ENCODE measurements at regions not wholly inside any gene's neighbourhood (a gene's known extent, or its start where the extent isn't known, plus 50 kb on each side); places are given as distances from the start of the nearest gene placed in this dataset.
"Not testable (repeated sequence)": the region's sequence is repeated elsewhere in the genome, so short reads cannot be mapped to it uniquely, and the experiment has no call there.

DNA sequence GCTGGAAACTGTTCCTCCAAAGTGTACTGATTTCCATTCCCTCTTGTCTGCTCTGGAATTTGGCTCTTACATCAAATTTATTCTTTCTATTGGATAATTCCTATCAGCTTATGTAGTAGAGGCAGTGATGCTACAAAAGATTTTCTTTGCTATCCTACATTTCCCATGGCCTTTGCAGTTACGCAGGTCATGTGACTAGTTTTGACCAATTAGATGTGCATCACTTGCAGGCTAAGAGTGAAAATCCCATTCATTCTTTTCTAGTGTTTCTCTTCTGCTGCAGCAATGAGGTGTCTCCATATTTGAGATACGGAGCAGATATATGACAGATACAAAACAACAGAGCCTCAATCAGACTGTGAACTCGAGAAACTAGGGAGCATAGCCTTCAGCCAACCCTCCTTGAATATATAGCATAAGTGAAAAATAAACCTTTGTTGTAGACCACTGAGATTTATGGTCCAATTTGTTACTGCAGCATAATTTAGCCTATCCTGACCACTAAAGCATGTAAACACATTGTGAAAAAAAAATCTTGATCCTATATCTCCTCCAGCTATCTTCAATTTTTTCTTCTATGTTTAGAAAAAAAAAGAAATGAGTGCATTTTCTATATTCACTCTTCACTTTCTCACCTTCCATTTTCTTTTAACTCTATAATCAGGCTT is 102.0 kb downstream of the HNMT start:
- DNase-seq (no peak), ATAC-seq (replicated peaks) (no peak)
- H3K4me3 Mint-ChIP-seq, result no peak overlapping the region
- H3K27me3 Mint-ChIP-seq, result no peaks in the 10 kb centered on the region
- H3K36me3 Mint-ChIP-seq (ENCODE audit: insufficient read depth), result no peaks in the 10 kb centered on the region
- no peak overlapping the region for H3K27ac Mint-ChIP-seq
- H3K4me1 Mint-ChIP-seq (ENCODE audit: low read depth in 2 of 2), result no peaks in the 10 kb centered on the region
- H3K9me3 Mint-ChIP-seq, result peaks cover 0 to 3% of the 10 kb centered on the region in 2 donors

DNA sequence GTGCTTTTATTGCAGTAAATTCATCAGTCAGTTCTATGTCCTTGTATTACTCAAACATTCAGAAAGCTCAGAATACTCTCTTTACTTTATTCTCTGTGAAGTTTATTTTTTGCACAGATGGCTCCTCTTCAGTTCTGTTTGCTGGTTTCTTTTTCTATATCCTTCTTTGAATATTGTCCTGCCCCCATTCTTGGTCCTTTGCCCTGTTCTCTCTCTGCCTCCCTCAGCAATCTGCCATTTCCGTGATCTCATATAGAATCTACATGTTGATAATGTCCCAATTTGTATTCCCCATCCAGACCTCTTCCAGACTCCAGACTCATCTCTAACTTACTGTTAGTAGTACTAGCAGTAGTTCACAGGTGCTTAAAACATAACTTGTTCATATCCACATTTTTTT is 102.6 kb downstream of the HNMT start:
- peaks cover 0 to 3% of the 10 kb centered on the region in 2 donors for H3K9me3 Mint-ChIP-seq
- DNase-seq, result no peak
- H3K27me3 Mint-ChIP-seq, result no peaks in the 10 kb centered on the region
- no peak overlapping the region for H3K27ac Mint-ChIP-seq
- H3K4me1 Mint-ChIP-seq (ENCODE audit: low read depth in 2 of 2), result no peaks in the 10 kb centered on the region
- no peak for ATAC-seq (replicated peaks)
- H3K4me3 Mint-ChIP-seq, result no peak overlapping the region
- no peaks in the 10 kb centered on the region for H3K36me3 Mint-ChIP-seq (ENCODE audit: insufficient read depth)

DNA sequence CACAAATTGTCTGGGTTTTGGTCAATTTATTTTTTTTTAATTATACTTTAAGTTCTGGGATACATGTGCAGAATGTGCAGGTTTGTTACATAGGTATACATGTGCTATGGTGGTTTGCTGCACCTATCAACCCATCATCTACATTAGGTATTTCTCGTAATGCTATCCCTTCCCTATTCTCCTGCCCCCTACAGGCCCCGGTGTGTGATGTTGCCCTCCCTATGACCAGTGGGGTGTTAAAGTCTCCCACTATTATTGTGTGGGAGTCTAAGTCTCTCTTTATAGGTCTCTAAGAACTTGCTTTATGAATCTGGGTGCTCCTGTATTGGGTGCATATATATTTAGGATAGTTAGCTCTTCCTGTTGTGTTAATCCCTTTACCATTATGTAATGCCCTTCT is 104.4 kb downstream of the HNMT start:
- DNase-seq; H3K4me1 Mint-ChIP-seq (ENCODE audit: low read depth in 2 of 2); H3K9me3 Mint-ChIP-seq; ATAC-seq (replicated peaks); H3K27ac Mint-ChIP-seq; H3K27me3 Mint-ChIP-seq; H3K4me3 Mint-ChIP-seq; H3K36me3 Mint-ChIP-seq (ENCODE audit: insufficient read depth): not testable (repeated sequence)

DNA sequence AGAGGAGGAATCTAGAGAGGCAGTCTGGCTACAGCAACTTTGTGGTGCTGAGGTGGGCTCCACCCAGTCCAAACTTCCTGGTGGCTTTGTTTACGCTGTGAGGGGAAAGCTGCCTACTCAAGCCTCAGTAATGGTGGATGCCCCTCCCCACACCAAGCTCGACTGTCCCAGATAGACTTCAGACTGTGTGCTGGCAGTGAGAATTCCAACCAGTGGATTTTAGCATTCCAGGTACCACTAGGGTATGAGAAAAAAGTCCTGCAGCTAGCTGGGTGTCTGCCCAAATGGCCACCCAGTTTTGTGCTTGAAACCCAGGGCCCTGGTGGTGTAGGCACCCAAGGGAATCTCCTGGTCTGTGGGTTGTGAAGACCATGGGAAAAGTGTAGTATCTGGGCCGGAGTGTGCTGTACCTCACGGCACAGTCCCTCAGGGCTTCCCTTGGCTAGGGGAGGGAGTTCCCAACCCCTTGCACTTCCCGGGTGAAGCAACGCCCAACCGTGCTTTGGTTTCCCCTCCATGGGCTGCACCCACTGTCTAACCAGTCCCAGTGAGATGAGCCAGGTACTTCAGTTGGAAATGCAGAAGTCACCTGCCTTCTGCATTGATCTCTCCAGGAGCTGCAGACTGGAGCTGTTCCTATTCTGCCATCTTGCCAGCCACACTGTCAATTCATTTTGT is 106.9 kb downstream of the HNMT start:
- not testable (repeated sequence) for H3K36me3 Mint-ChIP-seq (ENCODE audit: insufficient read depth); H3K4me3 Mint-ChIP-seq; H3K4me1 Mint-ChIP-seq (ENCODE audit: low read depth in 2 of 2); H3K27me3 Mint-ChIP-seq; ATAC-seq (replicated peaks); DNase-seq; H3K9me3 Mint-ChIP-seq; H3K27ac Mint-ChIP-seq

DNA sequence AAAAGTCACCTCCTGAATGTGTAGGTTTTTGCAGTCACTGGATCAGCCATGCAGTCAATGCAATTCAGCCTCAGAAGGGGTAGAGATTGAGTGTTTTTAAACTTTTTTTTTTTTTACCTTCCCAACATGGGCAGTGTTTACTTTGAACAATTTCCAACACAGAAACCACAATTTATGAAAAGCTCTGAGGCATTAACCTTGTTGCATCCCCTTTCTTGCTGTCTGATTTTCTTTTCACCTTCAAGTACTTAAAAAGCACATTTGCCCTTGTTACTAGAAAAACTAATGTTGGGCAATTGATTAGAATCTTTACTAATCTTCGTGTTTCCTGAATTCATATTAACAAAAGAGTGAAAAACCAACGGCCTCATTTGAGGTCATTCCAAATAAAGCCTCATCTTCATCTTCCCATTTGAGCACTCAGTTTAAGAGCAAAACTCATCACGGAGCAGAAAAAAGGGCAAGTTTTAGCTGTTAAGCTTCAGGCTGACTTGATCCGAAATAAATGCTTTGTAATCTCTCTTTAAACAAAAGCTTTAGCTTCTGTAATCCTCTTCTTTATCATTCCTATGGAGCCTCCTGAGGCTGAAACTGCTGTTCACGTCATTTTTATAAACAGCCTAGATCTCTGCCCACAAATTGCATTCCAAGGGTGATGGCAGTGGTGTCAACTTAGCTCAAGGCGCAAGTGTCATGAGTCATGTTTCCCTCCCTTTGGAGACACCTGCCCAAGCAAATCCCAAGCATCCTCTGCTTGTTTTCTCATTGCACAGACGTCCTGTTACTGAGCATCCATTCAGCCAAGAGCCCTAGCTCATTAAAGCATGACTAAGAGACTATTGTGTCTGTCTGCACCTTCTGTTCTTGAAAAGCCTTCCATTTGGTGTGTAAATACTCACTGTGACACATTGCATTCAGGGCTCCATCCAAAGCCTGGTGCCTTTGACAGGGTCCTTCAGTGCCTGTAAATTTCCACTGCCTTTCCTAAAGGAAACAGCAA is 107.7 kb downstream of the HNMT start:
- no peaks in the 10 kb centered on the region for H3K36me3 Mint-ChIP-seq (ENCODE audit: insufficient read depth)
- H3K9me3 Mint-ChIP-seq, result peaks cover 6 to 7% of the 10 kb centered on the region in 2 donors
- H3K4me3 Mint-ChIP-seq, result no peak overlapping the region
- DNase-seq (no peak), ATAC-seq (replicated peaks) (no peak)
- no peak overlapping the region for H3K27ac Mint-ChIP-seq
- H3K4me1 Mint-ChIP-seq (ENCODE audit: low read depth in 2 of 2), result no peaks in the 10 kb centered on the region
- no peaks in the 10 kb centered on the region for H3K27me3 Mint-ChIP-seq

DNA sequence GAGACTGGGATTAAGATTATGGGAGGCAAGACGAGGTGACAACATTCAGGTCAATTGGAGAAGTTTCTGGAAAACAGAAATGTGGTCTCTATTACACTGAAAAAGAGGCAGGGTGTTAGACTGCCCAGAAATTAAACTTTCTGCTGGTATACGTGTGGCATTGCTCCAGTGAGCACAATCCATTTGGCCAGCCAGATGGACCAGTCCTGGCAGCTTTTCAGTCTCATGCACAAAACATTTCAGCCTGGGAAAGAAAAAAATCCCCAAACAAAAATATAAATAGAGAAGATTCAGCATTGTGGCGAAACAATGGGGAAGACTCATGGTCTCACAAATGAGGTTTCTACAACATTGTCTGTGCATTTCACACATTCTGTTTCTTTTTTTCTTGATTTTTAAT is 113.9 kb downstream of the HNMT start:
- Mint-ChIP-seq H3K4me1 (ENCODE audit: low read depth in 2 of 2) (no peaks in the 10 kb centered on the region), H3K36me3 (ENCODE audit: insufficient read depth) (no peaks in the 10 kb centered on the region), H3K9me3 (peaks cover 2 to 7% of the 10 kb centered on the region in 2 donors), H3K27me3 (no peaks in the 10 kb centered on the region), H3K27ac (no peak overlapping the region), H3K4me3 (no peak overlapping the region)
- DNase-seq (no peak), ATAC-seq (replicated peaks) (no peak)

DNA sequence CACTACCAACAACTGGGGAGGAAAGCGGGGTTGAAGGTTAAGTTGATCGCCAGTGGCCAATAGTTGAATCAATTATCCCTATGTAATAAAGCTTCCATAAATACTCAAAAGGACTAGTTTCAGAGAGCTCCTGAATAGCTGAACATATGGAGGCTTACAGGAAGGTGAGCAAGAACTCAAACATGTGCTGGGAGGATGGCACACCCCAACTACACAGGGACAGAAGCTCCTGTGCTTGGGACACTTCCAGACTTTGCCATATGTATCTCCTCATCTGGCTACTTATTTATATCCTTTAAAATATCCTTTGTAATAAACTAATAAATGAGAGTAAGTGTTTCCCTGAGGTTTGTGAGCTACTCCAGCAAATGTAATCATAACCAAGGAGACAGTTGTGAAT is 115.7 kb downstream of the HNMT start:
- no peak overlapping the region for H3K27ac Mint-ChIP-seq
- no peaks in the 10 kb centered on the region for H3K4me1 Mint-ChIP-seq (ENCODE audit: low read depth in 2 of 2)
- ATAC-seq (replicated peaks) (no peak), DNase-seq (no peak)
- no peak overlapping the region for H3K4me3 Mint-ChIP-seq
- no peaks in the 10 kb centered on the region for H3K27me3 Mint-ChIP-seq
- peaks cover 2 to 7% of the 10 kb centered on the region in 2 donors for H3K9me3 Mint-ChIP-seq
- H3K36me3 Mint-ChIP-seq (ENCODE audit: insufficient read depth), result no peaks in the 10 kb centered on the region

DNA sequence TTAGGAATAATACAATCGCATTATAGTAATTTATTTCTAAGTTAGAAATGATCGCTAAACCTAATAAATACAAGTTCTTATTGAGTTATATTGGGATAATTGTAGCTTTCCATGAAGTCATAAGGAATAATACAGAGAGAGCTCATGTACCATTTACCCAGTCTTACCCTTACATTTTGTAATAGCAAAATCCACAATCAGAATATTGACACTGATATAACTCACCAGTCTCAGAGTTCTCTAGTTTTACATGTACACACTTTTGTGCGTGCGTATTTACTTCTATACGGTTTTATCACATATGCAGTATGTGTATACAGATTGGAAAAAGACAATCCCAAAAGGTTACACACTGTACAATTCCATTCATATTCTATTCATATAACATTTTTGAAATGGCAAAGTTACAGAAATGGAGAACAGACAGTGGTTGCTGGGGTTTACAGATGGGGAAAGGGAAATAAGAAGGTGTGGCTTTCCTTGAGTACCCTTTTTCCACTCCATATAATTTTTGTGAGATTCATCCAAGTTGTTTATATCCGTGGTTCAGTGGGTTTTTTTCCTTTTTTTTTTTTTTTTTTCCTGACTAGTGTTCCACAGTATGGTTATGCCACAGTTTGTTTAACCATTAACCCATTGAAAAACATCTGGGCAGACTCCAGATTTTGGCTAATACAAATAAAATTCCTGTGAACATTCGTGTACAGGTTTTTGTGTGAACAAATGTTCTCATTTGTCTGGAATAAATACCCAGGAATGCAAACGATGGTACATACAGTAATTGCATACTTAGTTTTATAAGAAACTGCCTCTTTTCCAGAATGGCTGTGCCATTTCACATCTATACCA is 117.2 kb downstream of the HNMT start:
- Mint-ChIP-seq H3K27me3 (no peaks in the 10 kb centered on the region), H3K4me1 (ENCODE audit: low read depth in 2 of 2) (no peaks in the 10 kb centered on the region), H3K36me3 (ENCODE audit: insufficient read depth) (no peaks in the 10 kb centered on the region), H3K9me3 (peaks cover 0 to 2% of the 10 kb centered on the region in 2 donors), H3K27ac (no peak overlapping the region), H3K4me3 (no peak overlapping the region)
- ATAC-seq (replicated peaks) (no peak), DNase-seq (no peak)

DNA sequence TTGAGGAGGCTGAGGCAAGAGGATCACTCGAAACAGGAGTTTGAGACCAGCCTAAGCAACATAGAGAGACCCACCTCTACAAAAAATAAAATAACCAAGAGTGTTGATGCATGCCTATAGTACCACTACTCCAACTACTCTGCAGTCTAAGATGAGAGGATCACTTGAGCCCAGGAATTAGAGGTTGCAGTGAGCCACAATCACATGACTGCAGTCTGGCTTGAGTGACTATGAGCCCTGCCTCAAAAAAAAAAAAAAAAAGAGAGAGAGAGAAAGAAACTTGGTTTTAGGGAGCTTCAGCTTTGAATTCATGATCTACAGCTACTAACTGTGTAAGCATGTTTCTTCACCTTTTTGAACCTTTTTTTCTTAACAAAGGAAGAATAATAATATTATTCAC is 119.9 kb downstream of the HNMT start:
- H3K4me1 Mint-ChIP-seq (ENCODE audit: low read depth in 2 of 2), result no peaks in the 10 kb centered on the region
- H3K4me3 Mint-ChIP-seq, result no peak overlapping the region
- DNase-seq, result no peak
- peaks cover 3 to 7% of the 10 kb centered on the region in 2 donors for H3K9me3 Mint-ChIP-seq
- H3K27ac Mint-ChIP-seq, result no peak overlapping the region
- H3K27me3 Mint-ChIP-seq, result no peaks in the 10 kb centered on the region
- ATAC-seq (replicated peaks), result no peak
- H3K36me3 Mint-ChIP-seq (ENCODE audit: insufficient read depth), result no peaks in the 10 kb centered on the region

DNA sequence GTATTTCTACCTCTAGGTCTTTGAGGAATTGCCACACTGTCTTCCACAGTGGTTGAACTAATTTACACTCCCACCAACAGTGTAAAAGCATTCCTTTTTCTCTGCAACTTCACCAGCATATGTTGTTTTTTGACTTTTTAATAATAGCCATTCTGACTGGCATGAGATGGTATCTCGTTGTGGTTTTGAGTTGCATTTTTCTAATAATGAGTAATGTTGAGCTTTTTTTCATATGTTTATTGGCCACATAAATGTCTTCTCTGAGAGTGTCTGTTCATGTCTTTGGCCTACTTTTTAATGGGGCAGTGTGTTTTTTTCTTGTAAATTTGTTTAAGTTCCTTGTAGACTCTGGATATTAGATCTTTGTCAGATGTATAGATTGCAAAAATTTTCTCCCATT is 121.2 kb downstream of the HNMT start:
- not testable (repeated sequence) for ATAC-seq (replicated peaks); H3K27ac Mint-ChIP-seq; DNase-seq; H3K4me3 Mint-ChIP-seq; H3K36me3 Mint-ChIP-seq (ENCODE audit: insufficient read depth); H3K4me1 Mint-ChIP-seq (ENCODE audit: low read depth in 2 of 2); H3K27me3 Mint-ChIP-seq; H3K9me3 Mint-ChIP-seq

DNA sequence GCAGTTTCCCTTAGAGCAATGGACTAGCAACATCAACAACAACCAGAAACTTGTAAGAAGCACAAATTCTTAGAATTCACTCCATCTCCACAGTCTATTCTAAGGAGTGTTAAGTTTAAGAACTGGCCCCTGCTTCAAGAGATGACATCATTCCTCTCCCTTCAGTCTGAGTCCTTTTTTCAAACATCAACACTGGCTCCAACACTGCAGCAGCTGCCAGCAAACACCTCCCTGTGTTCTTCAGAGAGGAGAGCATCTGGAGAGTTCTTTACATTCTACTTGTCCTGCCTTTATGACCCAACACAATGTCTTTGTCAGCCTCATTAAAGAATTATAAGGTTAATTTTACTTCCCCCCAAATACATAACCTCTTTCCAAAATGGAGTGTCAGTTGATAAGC is 122.3 kb downstream of the HNMT start:
- H3K27ac Mint-ChIP-seq, result no peak overlapping the region
- H3K36me3 Mint-ChIP-seq (ENCODE audit: insufficient read depth), result no peaks in the 10 kb centered on the region
- ATAC-seq (replicated peaks) (no peak), DNase-seq (no peak)
- H3K27me3 Mint-ChIP-seq, result no peaks in the 10 kb centered on the region
- no peaks in the 10 kb centered on the region for H3K4me1 Mint-ChIP-seq (ENCODE audit: low read depth in 2 of 2)
- H3K4me3 Mint-ChIP-seq, result no peak overlapping the region
- peaks cover 3 to 7% of the 10 kb centered on the region in 2 donors for H3K9me3 Mint-ChIP-seq

DNA sequence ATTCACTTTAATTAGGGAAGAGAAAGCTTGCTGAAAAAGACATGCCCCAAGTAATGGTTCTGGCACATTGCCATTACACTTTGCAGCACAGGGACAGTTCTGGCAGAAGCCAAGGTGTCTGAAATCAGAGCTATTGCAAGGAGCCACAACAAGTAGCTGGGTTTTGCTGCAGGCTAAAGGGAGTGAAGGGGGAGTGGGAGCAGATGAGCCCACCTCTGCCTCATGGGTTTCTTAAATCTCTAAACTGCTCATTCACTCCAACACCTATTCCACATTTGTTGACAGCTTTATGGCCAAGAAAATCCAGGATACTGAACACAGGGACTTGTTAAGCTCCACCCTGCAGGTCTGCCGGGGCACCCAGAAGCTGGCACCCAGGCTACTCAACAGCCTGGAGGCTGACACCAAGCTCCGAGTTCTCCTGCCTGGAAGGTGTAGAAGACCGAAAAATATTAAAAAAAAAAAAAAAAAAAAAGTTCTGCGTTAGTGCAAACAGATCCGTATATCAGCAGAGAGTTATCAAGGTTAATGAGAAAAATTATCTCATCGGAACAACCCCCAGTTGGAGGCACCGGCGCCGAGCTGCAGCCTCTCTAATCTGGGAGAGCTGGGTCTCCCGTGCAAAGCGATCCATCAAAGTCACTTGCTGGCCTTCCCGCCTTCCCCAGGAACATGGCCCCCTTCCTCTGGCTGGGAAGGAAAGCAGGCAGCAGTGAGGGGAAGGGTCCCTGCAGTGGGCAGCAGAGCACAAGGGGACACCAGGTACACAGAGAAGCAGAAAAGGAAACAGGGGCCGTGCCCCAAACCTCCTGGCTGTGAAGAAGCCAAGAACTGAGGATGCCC is 123.7 kb downstream of the HNMT start:
- no peak for ATAC-seq (replicated peaks)
- H3K27ac Mint-ChIP-seq, result no peak overlapping the region
- peaks cover 3 to 7% of the 10 kb centered on the region in 2 donors for H3K9me3 Mint-ChIP-seq
- no peak for DNase-seq
- H3K4me3 Mint-ChIP-seq, result no peak overlapping the region
- H3K27me3 Mint-ChIP-seq, result no peaks in the 10 kb centered on the region
- H3K4me1 Mint-ChIP-seq (ENCODE audit: low read depth in 2 of 2), result no peaks in the 10 kb centered on the region
- no peaks in the 10 kb centered on the region for H3K36me3 Mint-ChIP-seq (ENCODE audit: insufficient read depth)
